ENCODE measurements at regions not wholly inside any gene's neighbourhood (a gene's known extent, or its start where the extent isn't known, plus 50 kb on each side); places are given as distances from the start of the nearest gene placed in this dataset.

- H3K27ac ChIP-seq = no peak overlapping the region
- TF ChIP-seq CTCF (conservative IDR thresholded peaks at IDR 0.05) = no peak
- TF ChIP-seq ZFX (IDR thresholded peaks at IDR 0.05) = no peak
Observed at GRCh38 chr17:34008125-34008524, 247.0 kb upstream of the CCL2 start.

- H3K27ac ChIP-seq = no peak overlapping the region
- no peak for TF ChIP-seq CTCF (conservative IDR thresholded peaks at IDR 0.05)
- TF ChIP-seq ZFX (IDR thresholded peaks at IDR 0.05) = no peak
Observed at GRCh38 chr17:34009912-34010311, 245.2 kb upstream of the CCL2 start.

DNA sequence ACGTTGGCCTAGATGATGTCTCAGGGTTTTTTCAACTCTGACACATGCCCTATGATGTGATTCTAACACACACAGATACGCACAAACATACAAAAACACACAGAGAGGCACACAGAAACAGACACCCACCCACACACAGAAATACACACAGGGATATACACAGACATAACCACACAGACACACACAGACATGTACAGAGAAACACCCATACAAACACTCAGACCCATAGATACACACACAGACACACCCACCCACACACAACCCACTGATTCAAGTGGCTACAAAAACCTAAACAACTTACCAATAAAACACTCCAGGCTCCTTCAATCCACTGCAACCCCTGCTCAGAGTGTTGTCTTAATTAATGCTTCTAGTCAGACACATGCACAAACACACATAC lies 244.6 kb upstream of the CCL2 start:
- H3K27ac ChIP-seq = no peak overlapping the region
- TF ChIP-seq ZFX (IDR thresholded peaks at IDR 0.05) (no peak), CTCF (conservative IDR thresholded peaks at IDR 0.05) (no peak)

- TF ChIP-seq ZFX (IDR thresholded peaks at IDR 0.05) (no peak), CTCF (conservative IDR thresholded peaks at IDR 0.05) (no peak)
- no peak overlapping the region for H3K27ac ChIP-seq
Observed at GRCh38 chr17:34011599-34011998, 243.5 kb upstream of the CCL2 start.

- TF ChIP-seq CTCF (conservative IDR thresholded peaks at IDR 0.05) (no peak), ZFX (IDR thresholded peaks at IDR 0.05) (no peak)
- H3K27ac ChIP-seq = no peak overlapping the region
Observed at GRCh38 chr17:34012709-34013375, 242.2 kb upstream of the CCL2 start.

GRCh38 chr17:34015253-34015652 lies 239.8 kb upstream of the CCL2 start:
- H3K27ac ChIP-seq = no peak overlapping the region
- TF ChIP-seq ZFX (IDR thresholded peaks at IDR 0.05) = no peak
- TF ChIP-seq CTCF (conservative IDR thresholded peaks at IDR 0.05) = no peak

DNA sequence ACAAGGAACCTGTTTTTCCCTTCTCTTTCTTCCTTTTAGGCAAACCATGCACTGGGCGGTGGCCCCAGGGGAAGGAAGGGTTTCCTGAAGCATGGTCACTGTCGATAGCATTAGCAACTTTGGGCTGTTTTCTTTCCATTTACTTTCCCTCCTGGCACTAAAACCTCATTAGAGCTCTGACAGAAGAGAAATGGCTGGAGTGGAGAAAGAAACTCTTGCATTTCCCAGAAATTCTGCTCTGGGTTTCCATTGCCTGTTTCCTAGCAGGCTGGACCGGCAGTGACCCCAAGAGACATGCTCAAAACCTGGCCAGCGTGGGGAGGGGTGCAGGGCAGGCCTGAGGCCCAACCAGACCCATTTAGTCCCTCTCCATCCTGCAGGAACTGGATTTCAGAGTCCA lies 230.7 kb upstream of the CCL2 start:
- no peak overlapping the region for H3K27ac ChIP-seq

More for the DNA sequence above, 230.7 kb upstream of the CCL2 start:
- TF ChIP-seq CTCF (conservative IDR thresholded peaks at IDR 0.05) (no peak), ZFX (IDR thresholded peaks at IDR 0.05) (no peak)
